ENCODE measurements at regions not wholly inside any gene's neighbourhood (a gene's known extent, or its start where the extent isn't known, plus 50 kb on each side); places are given as distances from the start of the nearest gene placed in this dataset.
"Not testable (repeated sequence)": the region's sequence is repeated elsewhere in the genome, so short reads cannot be mapped to it uniquely, and the experiment has no call there.

DNA sequence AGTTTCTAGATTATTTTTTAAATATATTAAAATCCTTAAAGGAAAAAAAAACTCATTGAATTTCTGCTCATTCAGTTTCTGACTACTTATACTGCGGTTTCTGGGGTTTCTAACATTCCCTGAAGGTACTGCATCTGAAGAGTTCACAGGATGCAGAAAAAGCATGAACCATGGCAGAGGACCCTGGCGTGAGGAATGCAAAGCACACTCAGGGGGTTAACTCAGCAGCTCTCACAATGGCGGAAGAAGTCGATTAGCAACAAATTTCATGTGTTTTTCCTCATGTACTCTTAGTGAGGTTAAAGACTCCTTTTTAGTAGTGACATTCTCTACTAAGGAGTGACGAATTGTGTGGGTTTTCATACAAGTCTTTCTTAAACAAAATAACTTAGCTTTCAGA, 975.6 kb downstream of the NCAM2 start:
- no peak overlapping the region for H3K27ac Mint-ChIP-seq
- no peak for ATAC-seq
- no peak for DNase-seq
- H3K27me3 Mint-ChIP-seq: no peaks in the 10 kb centered on the region
- peaks cover 5 to 7% of the 10 kb centered on the region in 2 donors for H3K9me3 Mint-ChIP-seq
- no peak overlapping the region for H3K4me3 Mint-ChIP-seq
- H3K4me1 Mint-ChIP-seq: no peaks in the 10 kb centered on the region

DNA sequence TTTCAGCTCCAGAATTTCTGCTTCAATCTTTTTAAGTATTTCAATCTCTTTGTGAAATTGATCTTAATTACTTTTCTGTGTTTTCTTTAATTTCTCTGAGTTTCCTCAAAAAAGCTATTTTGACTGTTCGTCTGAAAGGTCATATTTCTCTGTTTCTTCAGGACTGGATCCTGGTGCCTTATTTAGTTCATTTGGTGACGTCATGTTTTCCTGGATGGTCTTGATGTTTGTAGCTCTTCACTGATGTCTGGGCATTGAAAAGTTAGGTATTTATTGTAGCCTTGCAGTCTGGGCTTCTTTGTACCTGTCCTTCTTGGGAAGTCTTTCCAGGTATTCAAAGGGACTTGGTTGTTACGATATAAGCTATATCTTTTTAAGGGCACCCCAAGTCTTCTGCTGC, 998.7 kb downstream of the NCAM2 start:
- peaks cover 5 to 12% of the 10 kb centered on the region in 2 donors for H3K9me3 Mint-ChIP-seq
- DNase-seq: no peak
- ATAC-seq: no peak
- H3K27ac Mint-ChIP-seq: no peak overlapping the region
- H3K4me1 Mint-ChIP-seq: peaks cover 10% of the 10 kb centered on the region
- no peak overlapping the region for H3K4me3 Mint-ChIP-seq
- H3K27me3 Mint-ChIP-seq: no peaks in the 10 kb centered on the region

DNA sequence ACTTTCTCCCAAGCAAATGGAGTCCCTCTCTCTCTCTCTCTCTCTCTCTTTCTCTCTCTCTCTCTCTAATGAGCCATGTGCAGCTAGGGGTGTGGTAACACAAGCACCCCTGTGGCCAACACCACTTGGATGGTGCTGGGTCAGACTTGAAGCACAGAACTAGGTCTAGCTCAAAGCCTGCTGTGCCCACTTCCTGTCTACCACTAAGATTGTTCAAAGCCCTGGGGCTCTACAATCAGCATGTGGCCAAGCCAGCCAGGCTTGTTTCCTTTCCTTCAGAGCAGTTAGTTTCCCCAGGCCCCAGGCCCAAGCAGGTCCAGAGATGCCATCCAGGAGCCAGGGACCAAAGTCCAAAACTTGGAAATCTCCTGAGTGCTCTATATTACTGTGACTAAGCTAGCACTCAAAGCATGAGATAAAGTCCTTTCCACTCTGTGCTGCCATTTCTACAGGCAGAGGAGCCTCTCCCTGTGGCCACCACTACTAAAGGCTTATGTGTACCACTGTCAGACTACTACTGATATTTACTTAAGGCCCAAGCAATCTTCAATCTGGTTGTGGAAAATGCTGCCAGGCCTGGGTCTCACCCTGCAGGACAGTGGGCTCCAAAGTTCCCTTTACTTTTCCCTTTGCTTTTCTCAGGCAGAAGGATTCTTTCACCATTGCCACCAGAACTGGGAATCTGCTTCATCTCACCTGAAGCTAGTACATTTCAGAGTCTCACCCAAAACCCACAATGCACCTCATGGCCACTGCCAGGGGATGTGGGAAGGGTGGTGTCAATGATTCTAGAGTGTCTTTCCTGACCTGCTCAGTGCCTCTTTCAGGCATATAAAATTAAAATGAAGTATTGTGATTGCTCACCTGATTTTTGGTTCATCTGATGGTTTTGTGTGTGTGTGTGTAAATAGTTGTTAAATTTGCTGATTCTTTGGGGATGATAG, 999.5 kb downstream of the NCAM2 start:
- DNase-seq (peak in 1 of 2 donors; percentile 10), ATAC-seq (peak; percentile 88)
- H3K27ac Mint-ChIP-seq: peak overlapping the region in 1 of 2 donors; percentile 68
- no peak overlapping the region for H3K4me3 Mint-ChIP-seq
- peaks cover 10% of the 10 kb centered on the region for H3K4me1 Mint-ChIP-seq
- H3K27me3 Mint-ChIP-seq: no peaks in the 10 kb centered on the region
- peaks cover 7 to 12% of the 10 kb centered on the region in 2 donors for H3K9me3 Mint-ChIP-seq

DNA sequence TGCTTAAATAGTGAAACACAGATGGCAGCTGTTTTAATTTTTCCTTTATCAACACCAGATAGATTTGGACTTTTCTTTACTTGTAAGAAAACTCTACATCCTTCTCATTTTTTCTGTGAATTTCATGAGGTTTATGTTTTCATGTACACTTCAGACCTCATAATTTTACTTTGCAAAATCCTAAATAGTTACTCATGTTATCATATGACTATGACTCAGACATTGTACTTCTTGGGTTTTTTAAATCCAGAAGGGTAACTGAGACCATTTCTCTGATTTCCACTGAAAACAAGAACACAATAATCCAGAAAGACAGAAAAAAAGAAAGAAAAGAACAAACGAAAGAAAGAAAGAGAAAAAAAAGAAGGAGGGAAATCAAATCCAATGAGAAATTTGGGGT, 1021.6 kb downstream of the NCAM2 start:
- Mint-ChIP-seq H3K9me3 (peaks cover 0 to 8% of the 10 kb centered on the region in 2 donors), H3K4me3 (no peak overlapping the region), H3K27ac (no peak overlapping the region), H3K27me3 (no peaks in the 10 kb centered on the region), H3K4me1 (no peaks in the 10 kb centered on the region)
- DNase-seq (no peak), ATAC-seq (no peak)

DNA sequence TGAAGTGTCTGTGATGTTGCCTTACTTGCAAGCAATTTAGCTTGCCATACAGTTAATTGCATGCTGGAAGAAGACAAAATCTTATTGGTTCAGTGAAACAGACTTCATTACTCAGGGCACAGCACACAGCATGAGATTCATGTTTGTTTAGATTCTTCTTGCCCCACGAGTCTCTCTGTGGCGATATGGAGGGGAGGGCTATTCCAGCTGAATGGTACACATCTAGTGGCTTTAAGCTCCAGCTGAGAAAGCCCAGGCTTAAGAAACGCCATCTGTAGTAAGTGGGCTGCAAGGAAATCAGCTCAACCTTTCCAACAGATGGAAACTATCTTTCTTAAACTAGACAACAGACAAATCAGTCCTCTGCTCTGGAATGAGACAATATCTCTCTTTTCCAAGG, 1022.0 kb downstream of the NCAM2 start:
- Mint-ChIP-seq H3K4me1 (no peaks in the 10 kb centered on the region), H3K4me3 (no peak overlapping the region), H3K27me3 (no peaks in the 10 kb centered on the region), H3K27ac (no peak overlapping the region), H3K9me3 (peaks cover 0 to 8% of the 10 kb centered on the region in 2 donors)
- no peak for ATAC-seq
- DNase-seq: no peak

DNA sequence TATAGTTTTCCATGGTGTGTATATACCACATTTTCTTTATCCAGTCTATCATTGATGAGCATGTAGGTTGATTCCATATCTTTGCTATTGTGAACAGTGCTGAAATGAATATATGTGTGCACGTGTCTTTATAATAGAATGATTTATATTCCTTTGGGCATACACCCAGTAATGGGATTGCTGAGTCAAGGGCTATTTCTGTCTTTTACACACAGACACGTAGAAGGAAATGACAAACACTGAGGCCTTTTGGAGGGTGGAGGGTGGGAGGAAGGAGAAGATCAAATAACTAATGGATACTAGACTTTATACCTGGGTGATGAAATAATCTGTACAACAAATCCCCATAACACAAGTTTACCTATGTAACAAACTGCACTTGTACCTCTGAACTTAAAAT, 1025.7 kb downstream of the NCAM2 start:
- ATAC-seq, DNase-seq, H3K4me3 Mint-ChIP-seq, H3K27me3 Mint-ChIP-seq, H3K27ac Mint-ChIP-seq, H3K4me1 Mint-ChIP-seq, H3K9me3 Mint-ChIP-seq: not testable (repeated sequence)

DNA sequence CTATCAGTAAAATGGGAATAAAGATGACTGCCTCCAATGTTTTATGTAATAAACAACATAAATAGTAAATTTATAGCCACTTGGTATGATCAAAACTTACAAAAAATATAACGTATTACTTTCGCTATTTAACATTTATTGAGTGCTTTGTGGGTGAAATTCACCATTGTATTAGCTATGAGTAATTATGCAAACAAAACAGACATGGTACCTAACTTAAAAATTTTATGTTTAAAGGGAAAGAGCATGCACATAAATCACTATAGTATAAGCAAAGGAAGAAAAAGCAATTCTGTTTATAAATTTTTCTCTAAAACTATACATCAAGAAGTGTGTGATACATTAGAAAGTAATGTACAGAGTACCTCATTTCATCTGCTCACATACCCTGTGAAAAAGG, 1046.2 kb downstream of the NCAM2 start:
- Mint-ChIP-seq H3K4me3 (no peak overlapping the region), H3K27ac (no peak overlapping the region), H3K27me3 (no peaks in the 10 kb centered on the region), H3K4me1 (no peaks in the 10 kb centered on the region), H3K9me3 (no peaks in the 10 kb centered on the region)
- no peak for DNase-seq
- no peak for ATAC-seq

DNA sequence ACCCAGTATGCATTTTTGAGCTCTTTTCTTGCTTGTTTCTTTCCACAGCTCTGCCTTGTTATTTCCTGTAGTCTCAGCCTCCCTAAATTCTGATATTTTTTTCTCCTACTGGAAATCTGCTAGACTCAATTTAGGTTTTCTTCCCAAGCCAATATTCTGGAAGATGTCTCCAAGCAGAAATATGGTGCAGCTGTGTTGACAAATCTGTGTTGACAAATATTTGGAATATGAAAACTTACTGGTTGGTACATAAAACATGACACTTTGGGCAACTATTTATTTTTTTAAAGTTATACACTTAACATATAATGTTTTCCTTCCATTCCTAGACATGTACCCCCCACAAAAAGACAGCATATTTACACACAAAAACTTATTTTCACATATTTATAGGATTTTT, 1048.4 kb downstream of the NCAM2 start:
- H3K27ac Mint-ChIP-seq: no peak overlapping the region

DNA sequence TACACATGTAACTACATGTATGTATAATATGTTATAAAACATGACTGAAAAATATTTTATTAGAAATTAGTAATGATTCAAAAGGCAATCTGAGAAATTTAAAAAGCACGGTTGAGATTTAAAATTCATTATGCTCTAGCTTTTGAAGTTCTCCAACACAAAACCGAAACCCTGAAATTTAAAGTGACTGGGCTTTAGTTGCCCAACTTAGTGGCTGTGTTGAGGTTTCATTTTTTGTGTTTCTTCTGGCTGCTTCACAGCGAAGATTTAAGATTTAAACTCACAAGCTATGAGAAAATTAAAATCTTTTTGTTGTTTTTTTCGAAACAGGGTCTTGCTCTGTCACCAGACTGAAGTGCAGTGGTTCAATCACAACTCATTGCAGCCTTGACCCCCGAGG, 1058.7 kb downstream of the NCAM2 start:
- no peaks in the 10 kb centered on the region for H3K4me1 Mint-ChIP-seq
- ATAC-seq (no peak), DNase-seq (no peak)
- peaks cover 0 to 7% of the 10 kb centered on the region in 2 donors for H3K9me3 Mint-ChIP-seq
- no peaks in the 10 kb centered on the region for H3K27me3 Mint-ChIP-seq
- no peak overlapping the region for H3K4me3 Mint-ChIP-seq
- H3K27ac Mint-ChIP-seq: no peak overlapping the region

More for the DNA sequence above, 1048.4 kb downstream of the NCAM2 start:
- ATAC-seq (no peak), DNase-seq (no peak)
- no peaks in the 10 kb centered on the region for H3K27me3 Mint-ChIP-seq
- no peaks in the 10 kb centered on the region for H3K4me1 Mint-ChIP-seq
- H3K9me3 Mint-ChIP-seq: no peaks in the 10 kb centered on the region
- no peak overlapping the region for H3K4me3 Mint-ChIP-seq

DNA sequence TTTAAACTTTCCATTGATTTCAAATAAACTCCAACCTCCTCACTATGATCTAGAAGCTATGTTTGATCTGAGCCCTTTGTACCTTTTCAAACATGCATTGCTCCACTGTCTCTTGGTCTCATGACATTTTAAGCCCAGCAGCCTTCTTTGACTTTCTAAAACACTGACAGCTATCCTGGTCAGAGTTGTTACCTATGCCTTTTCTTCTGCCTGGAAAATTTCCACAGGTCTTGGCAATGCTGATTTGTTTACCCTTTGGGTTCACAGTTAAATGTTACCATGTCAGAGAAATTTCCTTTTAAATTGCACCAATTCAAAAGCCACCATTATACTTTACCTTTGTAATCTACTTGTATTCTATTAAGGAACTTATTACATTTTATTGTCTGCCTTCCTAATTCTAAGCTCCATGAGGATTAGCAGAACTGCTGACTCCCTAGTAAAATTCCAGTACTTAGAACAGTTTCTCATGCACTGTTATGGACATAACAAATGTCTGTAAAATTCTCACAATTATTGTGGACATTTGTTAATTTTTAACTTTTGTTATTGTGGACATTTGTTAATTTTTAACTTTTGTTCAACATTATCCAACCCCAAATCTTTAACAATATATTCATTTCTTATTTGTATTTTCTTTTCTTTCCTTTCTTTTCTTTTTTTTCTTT, 1064.4 kb downstream of the NCAM2 start:
- no peak overlapping the region for H3K4me3 Mint-ChIP-seq
- H3K27ac Mint-ChIP-seq: no peak overlapping the region
- DNase-seq: no peak
- no peak for ATAC-seq
- no peaks in the 10 kb centered on the region for H3K27me3 Mint-ChIP-seq
- H3K9me3 Mint-ChIP-seq: peaks cover 0 to 7% of the 10 kb centered on the region in 2 donors
- no peaks in the 10 kb centered on the region for H3K4me1 Mint-ChIP-seq

DNA sequence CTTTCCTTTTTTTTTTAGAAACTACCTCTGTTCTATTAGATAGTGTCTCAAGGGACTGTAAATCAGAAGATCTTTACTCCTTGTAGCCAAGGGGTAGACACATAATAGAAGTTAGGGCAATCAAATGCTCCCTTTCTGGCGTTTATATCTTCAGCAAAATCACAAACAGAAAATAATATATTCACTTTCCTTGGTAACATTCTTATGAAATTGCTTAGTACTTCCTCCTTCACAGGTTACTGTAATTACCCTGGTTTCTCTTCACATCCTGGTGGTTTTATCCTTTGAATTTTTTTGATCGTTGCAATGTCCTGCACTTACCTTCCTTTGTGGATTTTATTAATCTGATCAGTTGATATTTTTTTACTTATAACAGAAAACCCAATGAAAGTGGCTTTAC, 1064.9 kb downstream of the NCAM2 start:
- no peak overlapping the region for H3K4me3 Mint-ChIP-seq
- no peaks in the 10 kb centered on the region for H3K4me1 Mint-ChIP-seq
- no peak for DNase-seq
- H3K9me3 Mint-ChIP-seq: peaks cover 0 to 7% of the 10 kb centered on the region in 2 donors
- no peaks in the 10 kb centered on the region for H3K27me3 Mint-ChIP-seq
- H3K27ac Mint-ChIP-seq: no peak overlapping the region
- ATAC-seq: no peak

DNA sequence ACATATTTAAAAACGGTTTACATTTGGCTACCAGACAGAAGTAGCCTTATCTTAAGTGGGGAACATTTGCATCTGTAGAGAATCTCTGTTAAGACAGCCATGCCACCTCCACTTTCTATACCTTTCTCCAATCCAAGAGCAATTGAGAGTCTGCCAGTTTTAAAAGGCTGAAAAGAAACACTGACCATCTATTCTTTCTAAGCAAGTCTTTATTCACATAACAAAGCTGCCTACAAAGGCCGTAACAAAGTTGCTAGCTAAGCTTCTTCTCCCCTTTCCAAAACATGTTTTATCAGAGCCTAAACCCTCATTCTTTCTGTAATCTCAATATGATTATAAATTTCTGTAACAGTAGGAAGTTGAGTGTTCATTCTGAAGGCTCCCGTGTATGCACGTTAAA, 1078.3 kb downstream of the NCAM2 start:
- Mint-ChIP-seq H3K4me1 (no peaks in the 10 kb centered on the region), H3K27ac (no peak overlapping the region), H3K4me3 (no peak overlapping the region), H3K9me3 (no peaks in the 10 kb centered on the region), H3K27me3 (no peaks in the 10 kb centered on the region)
- no peak for ATAC-seq
- DNase-seq: no peak

DNA sequence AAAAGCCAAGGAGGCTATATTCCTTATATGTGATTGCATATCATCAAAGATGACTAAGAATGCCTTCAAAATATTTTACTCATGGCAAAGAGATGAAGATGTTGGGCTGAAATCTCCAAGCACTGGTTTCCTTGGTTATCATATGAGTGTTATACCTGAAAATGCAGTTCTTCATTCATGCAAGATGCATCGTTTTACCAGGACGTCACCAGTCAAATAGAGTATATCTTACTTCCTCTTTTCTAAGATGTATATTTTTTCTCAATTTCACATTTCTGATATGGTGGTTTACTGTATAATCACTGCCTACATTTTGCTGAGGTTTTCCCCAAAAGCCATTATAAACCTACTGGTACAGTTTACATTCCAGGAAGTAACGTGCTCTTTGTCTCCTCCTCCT, 1085.7 kb downstream of the NCAM2 start:
- no peak overlapping the region for H3K4me3 Mint-ChIP-seq
- no peaks in the 10 kb centered on the region for H3K27me3 Mint-ChIP-seq
- peaks cover 0 to 7% of the 10 kb centered on the region in 2 donors for H3K9me3 Mint-ChIP-seq
- no peak for ATAC-seq
- no peak overlapping the region for H3K27ac Mint-ChIP-seq
- DNase-seq: no peak
- H3K4me1 Mint-ChIP-seq: no peaks in the 10 kb centered on the region

DNA sequence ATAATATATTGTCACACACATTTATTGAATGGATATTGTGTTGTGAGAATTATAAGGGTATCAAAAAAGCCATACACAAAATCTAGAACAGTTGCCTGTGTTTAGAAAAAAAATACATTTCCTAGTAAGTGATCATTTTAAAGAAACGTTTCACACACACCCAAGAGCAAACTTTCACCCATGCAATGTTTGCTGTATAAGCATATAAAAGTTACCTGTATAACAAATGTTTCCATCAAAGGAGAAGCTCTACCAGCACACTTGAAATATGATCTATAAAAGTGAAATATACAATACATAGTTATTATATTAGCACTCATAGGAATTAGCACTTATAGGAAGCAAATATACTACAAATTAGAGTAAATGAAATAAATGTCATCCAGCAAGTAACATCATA, 1098.1 kb downstream of the NCAM2 start:
- no peaks in the 10 kb centered on the region for H3K27me3 Mint-ChIP-seq
- DNase-seq: no peak
- no peaks in the 10 kb centered on the region for H3K4me1 Mint-ChIP-seq
- no peak overlapping the region for H3K4me3 Mint-ChIP-seq
- no peak for ATAC-seq
- H3K9me3 Mint-ChIP-seq: no peaks in the 10 kb centered on the region
- no peak overlapping the region for H3K27ac Mint-ChIP-seq

DNA sequence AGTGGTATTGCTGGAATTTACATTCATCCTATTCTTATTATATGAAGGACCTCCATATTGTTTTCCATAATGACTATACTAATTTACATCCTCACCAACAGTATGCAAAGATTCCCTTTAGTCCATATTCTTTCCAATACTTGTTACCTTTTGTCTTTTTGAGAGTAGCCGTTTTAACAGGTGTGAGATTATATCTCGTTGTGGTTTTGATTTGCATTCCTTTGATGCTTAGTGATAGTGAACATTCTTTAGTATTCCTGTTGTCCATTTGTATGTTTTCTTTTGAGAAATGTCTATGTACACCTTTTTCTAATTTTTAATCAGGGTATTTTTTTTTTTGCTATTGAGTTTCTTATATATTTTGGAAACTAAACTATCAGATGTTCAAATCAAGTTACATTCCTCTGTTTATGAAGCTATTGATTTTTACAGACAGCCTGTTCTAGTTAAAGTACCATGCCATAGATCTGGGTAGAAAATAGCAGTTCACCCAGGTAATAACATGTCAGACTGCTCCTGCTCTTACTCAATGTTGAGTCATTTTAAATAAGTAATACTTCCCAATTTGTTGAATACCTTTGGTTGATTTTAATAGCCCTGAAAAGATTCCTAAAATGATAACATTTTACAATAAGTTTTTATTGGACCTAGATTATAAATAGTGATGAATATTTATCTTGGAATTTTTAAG, 1108.7 kb downstream of the NCAM2 start:
- DNase-seq (no peak), ATAC-seq (no peak)
- Mint-ChIP-seq H3K4me3 (no peak overlapping the region), H3K4me1 (no peaks in the 10 kb centered on the region), H3K27me3 (no peaks in the 10 kb centered on the region), H3K27ac (no peak overlapping the region), H3K9me3 (peaks cover 10 to 13% of the 10 kb centered on the region in 2 donors)

DNA sequence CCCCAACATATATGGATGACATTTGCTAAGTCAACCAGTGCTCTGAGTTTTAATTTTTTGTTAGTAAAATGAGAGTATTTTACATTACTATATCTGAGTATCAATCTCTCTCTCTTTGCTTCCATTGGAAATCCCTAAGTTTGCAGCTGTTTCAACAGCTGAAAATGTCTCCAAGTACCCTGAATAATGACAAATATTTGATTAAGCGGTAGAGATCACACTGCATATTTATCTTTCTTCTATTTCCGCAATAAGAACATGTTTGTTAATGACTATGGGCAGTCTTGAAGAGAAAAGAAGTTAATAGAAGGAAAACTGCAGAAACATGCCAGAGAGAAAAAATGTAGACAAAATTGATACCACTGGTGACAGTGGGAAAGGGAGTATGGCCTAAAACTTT, 1117.5 kb downstream of the NCAM2 start:
- ATAC-seq (no peak), DNase-seq (no peak)
- no peaks in the 10 kb centered on the region for H3K27me3 Mint-ChIP-seq
- no peak overlapping the region for H3K4me3 Mint-ChIP-seq
- no peak overlapping the region for H3K27ac Mint-ChIP-seq
- no peaks in the 10 kb centered on the region for H3K4me1 Mint-ChIP-seq
- H3K9me3 Mint-ChIP-seq: peaks cover 0 to 6% of the 10 kb centered on the region in 2 donors

Data from stimulated activated naive CD8-positive, alpha-beta T cell treated with anti-CD3 and anti-CD28 coated beads, Interleukin-15, amount 100 ng/mL, for 72 hours (primary cell).